GM12864 (cell line): ENCODE measurements at regions not wholly inside any gene's neighbourhood (a gene's known extent, or its start where the extent isn't known, plus 50 kb on each side); places are given as distances from the start of the nearest gene placed in this dataset.

Experiments used
- DNase-seq: peaks from one replicate; pipeline ENCODE4 v3.0.0-alpha.2; 2011; ENCODE audit warnings: low read depth
- H3K4me3 ChIP-seq: 2 replicates; pipeline ENCODE4 v1.5.1; 2011; ENCODE audit warnings: mild to moderate bottlenecking, low read depth, low read length, control low read depth
- CTCF ChIP-seq: IDR thresholded peaks from 2 replicates; pipeline ENCODE4 v1.5.1; 2011; ENCODE audit warnings: low read depth, mild to moderate bottlenecking, moderate library complexity, low read length, control low read depth, inconsistent platforms; ENCODE audit errors: missing control alignments

DNA sequence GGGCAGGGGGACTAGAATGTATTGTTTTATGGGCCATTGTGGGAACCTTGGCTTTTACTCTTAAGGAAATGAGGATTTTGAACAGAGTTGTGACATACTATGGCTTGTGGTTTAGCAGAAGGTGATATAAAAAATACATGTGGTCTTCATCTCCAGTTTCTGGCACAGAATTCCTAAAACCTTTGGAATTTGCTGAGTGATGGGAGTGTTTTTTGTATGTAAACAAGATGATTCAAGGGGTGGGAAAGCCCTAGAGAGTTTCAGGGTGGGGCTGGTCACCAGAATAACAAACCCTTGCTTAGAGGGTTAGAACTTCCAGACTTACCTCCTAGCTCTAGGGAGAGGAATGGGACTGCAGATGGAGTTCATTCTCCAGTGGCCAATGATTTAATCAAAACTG, 316.1 kb downstream of the PHKB start:
- TF ChIP-seq CTCF: no peak
- H3K4me3 ChIP-seq: no peak overlapping the region
- DNase-seq: no peak

GRCh38 chr16:47774661-47775060, 313.5 kb downstream of the PHKB start:
- TF ChIP-seq CTCF: no peak
- no peak for DNase-seq

DNA sequence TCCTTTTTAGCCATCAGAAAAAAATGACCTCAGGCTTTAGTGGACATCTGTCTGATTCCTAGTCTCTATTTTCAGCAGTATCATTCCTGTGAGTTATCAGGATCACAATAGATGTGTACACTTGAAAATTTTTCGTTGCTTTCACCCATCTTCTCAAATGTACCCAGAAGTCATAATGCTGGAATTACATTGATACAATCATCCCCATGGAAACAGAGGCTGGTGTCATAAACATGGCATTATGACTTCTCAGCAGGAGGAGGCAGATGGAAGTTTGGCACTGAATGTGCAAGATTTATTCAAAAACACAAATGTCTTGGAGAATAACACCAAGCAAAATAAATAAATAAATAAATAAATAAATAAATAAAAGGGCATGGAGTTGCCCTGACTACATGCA, 292.5 kb downstream of the PHKB start:
- H3K4me3 ChIP-seq: no peak overlapping the region
- no peak for DNase-seq
- TF ChIP-seq CTCF: no peak

More at GRCh38 chr16:47774661-47775060, 313.5 kb downstream of the PHKB start:
- H3K4me3 ChIP-seq: no peak overlapping the region
